ENCODE measurements at regions not wholly inside any gene's neighbourhood (a gene's known extent, or its start where the extent isn't known, plus 50 kb on each side); places are given as distances from the start of the nearest gene placed in this dataset.

- no peak for DNase-seq (ENCODE audit: low spot score)
- intact Hi-C loops (cut with DNase I), result no loop called here
These were observed 284.8 kb upstream of the CFAP20DC start for GRCh38 chr3:59334585-59334984.

- intact Hi-C loops (cut with DNase I), result no loop called here
These were observed 277.6 kb upstream of the CFAP20DC start for GRCh38 chr3:59327376-59327808.

GRCh38 chr3:59326246-59327024 is 276.6 kb upstream of the CFAP20DC start:
- intact Hi-C loops (cut with DNase I), result no loop called here
- no peak for DNase-seq (ENCODE audit: low spot score)

More at GRCh38 chr3:59327376-59327808, 277.6 kb upstream of the CFAP20DC start:
- DNase-seq (ENCODE audit: low spot score), result no peak

- DNase-seq (ENCODE audit: low spot score), result no peak
- intact Hi-C loops (cut with DNase I), result no loop called here
These were observed 272.2 kb upstream of the CFAP20DC start for GRCh38 chr3:59321881-59322540.

GRCh38 chr3:59320080-59320479 is 270.3 kb upstream of the CFAP20DC start:
- intact Hi-C loops (cut with DNase I), result no loop called here
- DNase-seq (ENCODE audit: low spot score), result no peak

- no peak for DNase-seq (ENCODE audit: low spot score)
- intact Hi-C loops (cut with DNase I), result loop anchor here (10.0 kb wide), 1 partner anchor 255 kb away; no protein-coding TSS in a partner anchor
These were observed 269.6 kb upstream of the CFAP20DC start for GRCh38 chr3:59319442-59319841.

GRCh38 chr3:59318881-59319280 is 269.1 kb upstream of the CFAP20DC start:
- no peak for DNase-seq (ENCODE audit: low spot score)
- intact Hi-C loops (cut with DNase I), result loop anchor here (10.0 kb wide), 1 partner anchor 256 kb away; no protein-coding TSS in a partner anchor

GRCh38 chr3:59317386-59317785 is 267.6 kb upstream of the CFAP20DC start:
- intact Hi-C loops (cut with DNase I), result loop anchor here (10.0 kb wide), 1 partner anchor 257 kb away; no protein-coding TSS in a partner anchor

GRCh38 chr3:59316688-59317275 is 267.0 kb upstream of the CFAP20DC start:
- DNase-seq (ENCODE audit: low spot score), result no peak
- intact Hi-C loops (cut with DNase I), result loop anchor here (10.0 kb wide), 1 partner anchor 258 kb away; no protein-coding TSS in a partner anchor

More at GRCh38 chr3:59317386-59317785, 267.6 kb upstream of the CFAP20DC start:
- DNase-seq (ENCODE audit: low spot score), result no peak

GRCh38 chr3:59313365-59313764 is 263.5 kb upstream of the CFAP20DC start:
- intact Hi-C loops (cut with DNase I), result loop anchor here (5.0 to 10.0 kb wide), 2 partner anchors 261 to 544 kb away; no protein-coding TSS in a partner anchor
- DNase-seq (ENCODE audit: low spot score), result no peak

- no peak for DNase-seq (ENCODE audit: low spot score)
- intact Hi-C loops (cut with DNase I), result loop anchor here (5.0 to 10.0 kb wide), 2 partner anchors 264 to 546 kb away; no protein-coding TSS in a partner anchor
These were observed 261.4 kb upstream of the CFAP20DC start for GRCh38 chr3:59311231-59311630.

- no peak for DNase-seq (ENCODE audit: low spot score)
- intact Hi-C loops (cut with DNase I), result loop anchor here (5.0 to 10.0 kb wide), 2 partner anchors 264 to 547 kb away; no protein-coding TSS in a partner anchor
These were observed 260.9 kb upstream of the CFAP20DC start for GRCh38 chr3:59310736-59311135.

GRCh38 chr3:59308684-59309083 is 258.9 kb upstream of the CFAP20DC start:
- no peak for DNase-seq (ENCODE audit: low spot score)
- intact Hi-C loops (cut with DNase I), result no loop called here

GRCh38 chr3:59308001-59308400 is 258.2 kb upstream of the CFAP20DC start:
- DNase-seq (ENCODE audit: low spot score), result no peak
- intact Hi-C loops (cut with DNase I), result no loop called here

GRCh38 chr3:59306436-59306835 is 256.6 kb upstream of the CFAP20DC start:
- intact Hi-C loops (cut with DNase I), result no loop called here
- no peak for DNase-seq (ENCODE audit: low spot score)

GRCh38 chr3:59304296-59304695 is 254.5 kb upstream of the CFAP20DC start:
- intact Hi-C loops (cut with DNase I), result no loop called here
- no peak for DNase-seq (ENCODE audit: low spot score)

GRCh38 chr3:59303452-59303851 is 253.6 kb upstream of the CFAP20DC start:
- no peak for DNase-seq (ENCODE audit: low spot score)
- intact Hi-C loops (cut with DNase I), result no loop called here

- intact Hi-C loops (cut with DNase I), result no loop called here
- no peak for DNase-seq (ENCODE audit: low spot score)
These were observed 252.6 kb upstream of the CFAP20DC start for GRCh38 chr3:59302442-59302841.

- intact Hi-C loops (cut with DNase I), result no loop called here
- DNase-seq (ENCODE audit: low spot score), result no peak
These were observed 250.9 kb upstream of the CFAP20DC start for GRCh38 chr3:59300733-59301132.

- no peak for DNase-seq (ENCODE audit: low spot score)
- intact Hi-C loops (cut with DNase I), result no loop called here
These were observed 249.7 kb upstream of the CFAP20DC start for GRCh38 chr3:59299561-59299960.

Measured in cardiac septum (tissue), 1 donor.